ENCODE measurements at regions not wholly inside any gene's neighbourhood (a gene's known extent, or its start where the extent isn't known, plus 50 kb on each side); places are given as distances from the start of the nearest gene placed in this dataset.

DNA sequence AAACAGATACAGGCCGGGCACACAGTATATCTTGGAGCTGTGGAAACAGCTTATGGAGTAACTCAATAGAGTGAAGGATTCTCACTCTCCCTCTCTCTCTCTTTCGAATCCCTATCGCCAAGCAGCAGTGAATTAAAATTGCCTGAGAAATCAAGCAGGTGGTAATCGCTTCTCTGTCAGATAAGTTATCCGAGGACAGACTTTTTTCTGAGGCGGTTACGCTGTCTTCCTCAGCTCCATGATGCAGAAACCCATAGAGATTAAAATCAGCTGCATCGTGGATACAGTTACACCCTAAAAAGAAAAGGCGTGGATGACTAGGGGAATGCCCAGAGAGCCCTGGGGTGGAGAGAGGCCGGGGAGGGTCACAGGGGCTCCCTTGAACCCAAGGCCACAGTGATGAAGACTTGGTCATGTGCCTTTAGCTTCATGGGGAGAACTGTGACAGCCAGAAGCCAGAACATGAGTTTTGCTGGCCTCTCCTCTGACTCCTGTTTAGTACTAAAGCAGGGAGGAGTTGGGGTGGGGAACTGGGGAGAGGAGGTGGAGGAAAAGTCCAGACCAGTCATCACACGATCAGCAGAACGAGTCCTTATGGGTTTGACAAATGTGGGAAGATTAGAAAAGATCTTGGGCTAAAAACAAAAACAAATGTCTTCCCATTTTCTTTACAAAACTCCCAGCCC is 138.8 kb upstream of the JARID2 start:
- no peaks in the 10 kb centered on the region for H3K9me2 ChIP-seq (ENCODE audit: insufficient read depth)
- ChIA-PET POLR2A (no interaction called here), CTCF (no interaction called here), RAD21 (ENCODE audit: low non-redundant PET in 1 of 2, low total read pairs in 2 of 2, uncharacterized antibody in 2 of 2, unreplicated experiment in 2 of 2) (no interaction called here)
- DNase-seq (ENCODE audit: low read depth, low spot score): no peak
- H3K9me3 ChIP-seq (ENCODE audit: control insufficient read depth in 1 of 2, insufficient read depth in 1 of 2, low read depth in 1 of 2, low read length in 2 of 2): no peaks in the 10 kb centered on the region
- no TSS peak for BruUV-seq (replicated peaks)
- no peak for ATAC-seq
- H3K4me3 ChIP-seq (replicated peaks in 1 of 2; ENCODE audit: low read depth in 1 of 2, low read length in 2 of 2): no peak overlapping the region
- H2AFZ ChIP-seq (ENCODE audit: low read depth, low read length, poor library complexity, severe bottlenecking): no peak overlapping the region
- H3K4me1 ChIP-seq (ENCODE audit: control insufficient read depth in 1 of 2, insufficient read depth in 2 of 2, low read length in 2 of 2): no peaks in the 10 kb centered on the region
- H3K9ac ChIP-seq (ENCODE audit: low read length): no peak overlapping the region
- no peaks in the 10 kb centered on the region for H3K27me3 ChIP-seq (ENCODE audit: insufficient read depth, low read length)
- H3K27ac ChIP-seq (ENCODE audit: low read depth, low read length): no peak overlapping the region
- intact Hi-C loops (cut with micrococcal nuclease): no loop called here
- no peaks in the 10 kb centered on the region for H3K36me3 ChIP-seq (ENCODE audit: control insufficient read depth in 1 of 2, insufficient read depth in 2 of 2, low read length in 2 of 2)
- H4K20me1 ChIP-seq (ENCODE audit: insufficient read depth): no peaks in the 10 kb centered on the region
- no peak for TF ChIP-seq TCF7L2 (IDR thresholded peaks at IDR 0.05; ENCODE audit: borderline replicate concordance, extremely low read depth, insufficient read depth, insufficient read length)
- TF ChIP-seq ZFX (IDR thresholded peaks at IDR 0.05): no peak
- no peak for TF ChIP-seq RAD21 (IDR thresholded peaks at IDR 0.05; ENCODE audit: low read depth)
- no peak overlapping the region for H3K4me2 ChIP-seq (ENCODE audit: low read length)
- no peaks in the 10 kb centered on the region for H3K79me2 ChIP-seq (ENCODE audit: insufficient read depth, low read length)

DNA sequence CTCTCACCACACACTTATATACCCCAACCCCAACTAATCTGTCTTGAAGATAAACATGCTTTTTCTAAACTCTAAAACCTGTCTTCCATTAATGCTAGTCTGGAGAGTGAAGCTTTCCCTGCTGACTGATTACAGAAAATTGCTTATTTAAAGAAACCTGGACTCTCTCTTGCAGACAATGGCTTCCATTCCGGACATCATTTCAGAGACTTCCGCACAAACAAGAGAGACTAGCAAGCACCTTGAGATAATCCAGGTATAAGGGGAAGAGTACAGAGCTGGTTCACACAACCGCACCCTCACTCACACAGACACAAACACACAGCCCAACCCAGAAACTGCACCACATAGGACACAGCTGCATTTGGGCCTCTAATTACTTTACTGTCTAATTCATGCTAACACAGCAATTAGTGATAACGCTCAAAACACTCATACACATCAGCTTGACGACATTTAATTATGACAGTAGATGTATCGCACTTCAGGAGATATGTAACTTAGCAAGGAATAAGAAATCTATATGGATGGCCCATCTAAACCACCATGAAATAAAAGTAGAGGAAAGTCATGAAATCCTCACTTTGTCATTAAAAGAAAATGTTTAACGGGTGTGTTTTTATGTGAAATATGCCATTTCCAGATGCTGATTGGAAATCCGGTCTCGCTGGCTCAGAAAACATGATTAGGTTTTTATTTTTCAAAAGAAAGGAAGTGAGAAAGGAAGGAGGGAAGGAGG is 138.1 kb upstream of the JARID2 start:
- Histone ChIP-seq H4K20me1 (ENCODE audit: insufficient read depth) (no peaks in the 10 kb centered on the region), H3K9ac (ENCODE audit: low read length) (no peak overlapping the region), H3K36me3 (ENCODE audit: control insufficient read depth in 1 of 2, insufficient read depth in 2 of 2, low read length in 2 of 2) (no peaks in the 10 kb centered on the region), H3K27me3 (ENCODE audit: insufficient read depth, low read length) (no peaks in the 10 kb centered on the region), H3K27ac (ENCODE audit: low read depth, low read length) (no peak overlapping the region), H3K9me3 (ENCODE audit: control insufficient read depth in 1 of 2, insufficient read depth in 1 of 2, low read depth in 1 of 2, low read length in 2 of 2) (no peaks in the 10 kb centered on the region), H2AFZ (ENCODE audit: low read depth, low read length, poor library complexity, severe bottlenecking) (no peak overlapping the region), H3K4me3 (replicated peaks in 1 of 2; ENCODE audit: low read depth in 1 of 2, low read length in 2 of 2) (no peak overlapping the region), H3K79me2 (ENCODE audit: insufficient read depth, low read length) (no peaks in the 10 kb centered on the region), H3K9me2 (ENCODE audit: insufficient read depth) (no peaks in the 10 kb centered on the region), H3K4me2 (ENCODE audit: low read length) (no peak overlapping the region), H3K4me1 (ENCODE audit: control insufficient read depth in 1 of 2, insufficient read depth in 2 of 2, low read length in 2 of 2) (no peaks in the 10 kb centered on the region)
- no peak for ATAC-seq
- CTCF ChIA-PET: no interaction called here
- RAD21 ChIA-PET (ENCODE audit: low non-redundant PET in 1 of 2, low total read pairs in 2 of 2, uncharacterized antibody in 2 of 2, unreplicated experiment in 2 of 2): no interaction called here
- no peak for DNase-seq (ENCODE audit: low read depth, low spot score)
- BruUV-seq (replicated peaks): no TSS peak
- POLR2A ChIA-PET: no interaction called here
- intact Hi-C loops (cut with micrococcal nuclease): no loop called here
- TF ChIP-seq, protein P1, sequence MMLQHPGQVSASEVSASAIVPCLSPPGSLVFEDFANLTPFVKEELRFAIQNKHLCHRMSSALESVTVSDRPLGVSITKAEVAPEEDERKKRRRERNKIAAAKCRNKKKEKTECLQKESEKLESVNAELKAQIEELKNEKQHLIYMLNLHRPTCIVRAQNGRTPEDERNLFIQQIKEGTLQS (IDR thresholded peaks at IDR 0.05): no peak
- TF ChIP-seq, protein P2, sequence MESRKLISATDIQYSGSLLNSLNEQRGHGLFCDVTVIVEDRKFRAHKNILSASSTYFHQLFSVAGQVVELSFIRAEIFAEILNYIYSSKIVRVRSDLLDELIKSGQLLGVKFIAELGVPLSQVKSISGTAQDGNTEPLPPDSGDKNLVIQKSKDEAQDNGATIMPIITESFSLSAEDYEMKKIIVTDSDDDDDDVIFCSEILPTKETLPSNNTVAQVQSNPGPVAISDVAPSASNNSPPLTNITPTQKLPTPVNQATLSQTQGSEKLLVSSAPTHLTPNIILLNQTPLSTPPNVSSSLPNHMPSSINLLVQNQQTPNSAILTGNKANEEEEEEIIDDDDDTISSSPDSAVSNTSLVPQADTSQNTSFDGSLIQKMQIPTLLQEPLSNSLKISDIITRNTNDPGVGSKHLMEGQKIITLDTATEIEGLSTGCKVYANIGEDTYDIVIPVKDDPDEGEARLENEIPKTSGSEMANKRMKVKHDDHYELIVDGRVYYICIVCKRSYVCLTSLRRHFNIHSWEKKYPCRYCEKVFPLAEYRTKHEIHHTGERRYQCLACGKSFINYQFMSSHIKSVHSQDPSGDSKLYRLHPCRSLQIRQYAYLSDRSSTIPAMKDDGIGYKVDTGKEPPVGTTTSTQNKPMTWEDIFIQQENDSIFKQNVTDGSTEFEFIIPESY (IDR thresholded peaks at IDR 0.05; ENCODE audit: extremely low read depth, insufficient replicate concordance, low read length): no peak
- TF ChIP-seq ZNF274 (IDR thresholded peaks at IDR 0.05; ENCODE audit: low read depth, low read length) (no peak), SIN3A (IDR thresholded peaks at IDR 0.05; ENCODE audit: low read depth) (no peak), FOSL1 (IDR thresholded peaks at IDR 0.05; ENCODE audit: low read depth) (no peak), SP1 (IDR thresholded peaks at IDR 0.05; ENCODE audit: low read depth) (no peak), SRF (IDR thresholded peaks at IDR 0.05; ENCODE audit: low read depth) (no peak), YY1 (IDR thresholded peaks at IDR 0.05; ENCODE audit: extremely low read depth, insufficient replicate concordance, low read depth, low read length) (no peak), TCF7L2 (IDR thresholded peaks at IDR 0.05; ENCODE audit: borderline replicate concordance, extremely low read depth, insufficient read depth, insufficient read length) (no peak), EZH2phosphoT487 (IDR thresholded peaks at IDR 0.05; ENCODE audit: borderline replicate concordance) (no peak), CEBPB (IDR thresholded peaks at IDR 0.05; ENCODE audit: low read depth) (no peak), CBX3 (IDR thresholded peaks at IDR 0.05; ENCODE audit: low read depth) (no peak)
- TF ChIP-seq, protein P3, sequence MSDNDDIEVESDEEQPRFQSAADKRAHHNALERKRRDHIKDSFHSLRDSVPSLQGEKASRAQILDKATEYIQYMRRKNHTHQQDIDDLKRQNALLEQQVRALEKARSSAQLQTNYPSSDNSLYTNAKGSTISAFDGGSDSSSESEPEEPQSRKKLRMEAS (IDR thresholded peaks at IDR 0.05): no peak

Data from HCT116 (cell line).